SK-N-SH treated with all-trans-retinoic acid at 6 μM for 48 hours (cell line): ENCODE measurements at regions not wholly inside any gene's neighbourhood (a gene's known extent, or its start where the extent isn't known, plus 50 kb on each side); places are given as distances from the start of the nearest gene placed in this dataset.

Experiments used
- ATAC-seq: fragments of 200-7000 bp; cut with Tn5 transposase; 3 replicates; pipeline ENCODE4 v1.9.1; 2020; ENCODE audit warnings: mild to moderate bottlenecking, moderate library complexity
- ARNTL ChIP-seq: fragments of 450-650 bp; formaldehyde crosslinking; IDR thresholded peaks from 2 replicates; pipeline ENCODE4 v1.5.0; 2020; ENCODE audit warnings: low read depth, mild to moderate bottlenecking, moderate library complexity, borderline replicate concordance
- BACH2 ChIP-seq: fragments of 250-450 bp; sonication (Bioruptor Pico); IDR thresholded peaks from 2 replicates; pipeline ENCODE4 v1.9.0; 2021; ENCODE audit warnings: mild to moderate bottlenecking, borderline replicate concordance
- CSDC2 ChIP-seq: fragments of 250-450 bp; sonication (Bioruptor Pico); IDR thresholded peaks from 2 replicates; pipeline ENCODE4 v1.5.0; 2020; ENCODE audit warnings: mild to moderate bottlenecking, moderate library complexity
- ESRRG ChIP-seq: fragments of 250-450 bp; sonication (Bioruptor Pico); IDR thresholded peaks from 2 replicates; pipeline ENCODE4 v1.6.1; 2021; ENCODE audit warnings: mild to moderate bottlenecking
- GLIS3 ChIP-seq: fragments of 250-450 bp; sonication (Bioruptor Pico); IDR thresholded peaks from 2 replicates; pipeline ENCODE4 v1.5.0; 2020; ENCODE audit warnings: mild to moderate bottlenecking, moderate library complexity
- ISL1 ChIP-seq: fragments of 250-450 bp; sonication (Bioruptor Pico); IDR thresholded peaks from 2 replicates; pipeline ENCODE4 v2.1.2; 2022; ENCODE audit warnings: mild to moderate bottlenecking, moderate library complexity
- OSR1 ChIP-seq: fragments of 250-450 bp; sonication (Bioruptor Pico); IDR thresholded peaks from 2 replicates; pipeline ENCODE4 v1.8.0; 2022; ENCODE audit warnings: moderate library complexity, mild to moderate bottlenecking, inconsistent platforms
- PPARA ChIP-seq: fragments of 250-450 bp; sonication (Bioruptor Pico); IDR thresholded peaks from 2 replicates; pipeline ENCODE4 v1.5.0; 2020; ENCODE audit warnings: mild to moderate bottlenecking, borderline replicate concordance
- RARB ChIP-seq: fragments of 250-450 bp; sonication (Bioruptor Pico); IDR thresholded peaks from 2 replicates; pipeline ENCODE4 v1.8.0; 2021; ENCODE audit warnings: mild to moderate bottlenecking, moderate library complexity
- TCF4 ChIP-seq: fragments of 250-450 bp; sonication (Bioruptor Pico); IDR thresholded peaks from 2 replicates; pipeline ENCODE4 v1.8.0; 2021; ENCODE audit warnings: mild to moderate bottlenecking, moderate library complexity, borderline replicate concordance
- TOX ChIP-seq: fragments of 250-450 bp; sonication (Bioruptor Pico); IDR thresholded peaks from 2 replicates; pipeline ENCODE4 v1.8.0; 2021; ENCODE audit warnings: mild to moderate bottlenecking, moderate library complexity, borderline replicate concordance
- ZC3H10 ChIP-seq: fragments of 250-450 bp; sonication (Bioruptor Pico); IDR thresholded peaks from 2 replicates; pipeline ENCODE4 v1.5.1; 2021; ENCODE audit warnings: mild to moderate bottlenecking, moderate library complexity
- ZFP3 ChIP-seq: fragments of 250-450 bp; sonication (Bioruptor Pico); IDR thresholded peaks from 2 replicates; pipeline ENCODE4 v1.5.0; 2020; ENCODE audit warnings: mild to moderate bottlenecking, moderate library complexity
- ZFP30 ChIP-seq: fragments of 450-650 bp; formaldehyde crosslinking; IDR thresholded peaks from 2 replicates; pipeline ENCODE4 v1.5.0; 2022; ENCODE audit warnings: mild to moderate bottlenecking, moderate library complexity
- ZNF565 ChIP-seq: fragments of 450-650 bp; formaldehyde crosslinking; conservative IDR thresholded peaks from 2 replicates; pipeline ENCODE4 v1.5.0; 2020; ENCODE audit warnings: low read depth, mild to moderate bottlenecking, moderate library complexity
- ZNF70 ChIP-seq: fragments of 450-650 bp; formaldehyde crosslinking; IDR thresholded peaks from 2 replicates; pipeline ENCODE4 v1.5.0; 2020; ENCODE audit warnings: mild to moderate bottlenecking, moderate library complexity
- ZNF8 ChIP-seq: fragments of 450-650 bp; formaldehyde crosslinking; IDR thresholded peaks from 2 replicates; pipeline ENCODE4 v1.5.0; 2020; ENCODE audit warnings: mild to moderate bottlenecking, moderate library complexity
- TF ChIP-seq, protein P1 (sequence below): fragments of 250-450 bp; sonication (Bioruptor Pico); IDR thresholded peaks from 2 replicates; pipeline ENCODE4 v1.8.0; 2021; ENCODE audit warnings: low read depth, mild to moderate bottlenecking, moderate library complexity, borderline replicate concordance
- TF ChIP-seq, protein P2 (sequence below): fragments of 250-450 bp; sonication (Bioruptor Pico); IDR thresholded peaks from 2 replicates; pipeline ENCODE4 v1.5.1; 2021; ENCODE audit warnings: mild to moderate bottlenecking, moderate library complexity
- TF ChIP-seq, protein P3 (sequence below): fragments of 250-450 bp; sonication (Bioruptor Pico); IDR thresholded peaks from 2 replicates; pipeline ENCODE4 v1.8.0; 2020; ENCODE audit warnings: mild to moderate bottlenecking, moderate library complexity, borderline replicate concordance
- TF ChIP-seq, protein P4 (sequence below): fragments of 250-450 bp; sonication (Bioruptor Pico); IDR thresholded peaks from 2 replicates; pipeline ENCODE4 v1.5.0; 2020; ENCODE audit warnings: mild to moderate bottlenecking, moderate library complexity

DNA sequence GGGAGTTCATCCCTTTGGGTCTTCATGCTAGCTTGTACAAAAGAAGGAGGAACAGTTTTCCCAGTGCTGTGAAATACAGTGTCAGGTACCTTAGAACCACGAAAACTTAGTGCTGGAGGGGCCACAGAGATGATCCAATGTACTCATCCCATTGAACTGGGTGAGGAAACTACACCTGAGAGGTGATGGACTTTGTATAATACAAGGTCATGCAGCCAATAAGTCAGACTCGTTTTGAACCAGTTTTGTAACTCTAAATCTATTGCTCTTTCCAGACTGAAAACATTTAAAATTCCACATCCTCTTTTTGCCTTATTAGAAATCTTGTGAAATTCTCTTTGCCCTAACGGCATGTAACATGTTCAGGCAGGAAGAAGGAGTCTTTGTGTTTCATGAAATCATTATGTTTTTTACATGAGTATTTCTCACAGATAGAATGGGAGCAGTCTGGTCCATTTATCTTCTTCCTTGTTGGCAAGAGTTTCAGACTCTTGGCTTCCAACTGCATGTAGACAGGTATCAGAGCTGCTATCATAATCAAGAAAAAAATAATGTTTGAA is 146.8 kb upstream of the FBXL7 start:
- no peak for ATAC-seq
- TF ChIP-seq, protein P1, sequence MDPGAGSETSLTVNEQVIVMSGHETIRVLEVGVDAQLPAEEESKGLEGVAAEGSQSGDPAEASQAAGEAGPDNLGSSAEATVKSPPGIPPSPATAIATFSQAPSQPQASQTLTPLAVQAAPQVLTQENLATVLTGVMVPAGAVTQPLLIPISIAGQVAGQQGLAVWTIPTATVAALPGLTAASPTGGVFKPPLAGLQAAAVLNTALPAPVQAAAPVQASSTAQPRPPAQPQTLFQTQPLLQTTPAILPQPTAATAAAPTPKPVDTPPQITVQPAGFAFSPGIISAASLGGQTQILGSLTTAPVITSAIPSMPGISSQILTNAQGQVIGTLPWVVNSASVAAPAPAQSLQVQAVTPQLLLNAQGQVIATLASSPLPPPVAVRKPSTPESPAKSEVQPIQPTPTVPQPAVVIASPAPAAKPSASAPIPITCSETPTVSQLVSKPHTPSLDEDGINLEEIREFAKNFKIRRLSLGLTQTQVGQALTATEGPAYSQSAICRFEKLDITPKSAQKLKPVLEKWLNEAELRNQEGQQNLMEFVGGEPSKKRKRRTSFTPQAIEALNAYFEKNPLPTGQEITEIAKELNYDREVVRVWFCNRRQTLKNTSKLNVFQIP (CRISPR knock-in tag): no peak
- TF ChIP-seq GLIS3 (CRISPR knock-in tag): no peak
- no peak for TF ChIP-seq ZNF8 (CRISPR knock-in tag)
- TF ChIP-seq, protein P2, sequence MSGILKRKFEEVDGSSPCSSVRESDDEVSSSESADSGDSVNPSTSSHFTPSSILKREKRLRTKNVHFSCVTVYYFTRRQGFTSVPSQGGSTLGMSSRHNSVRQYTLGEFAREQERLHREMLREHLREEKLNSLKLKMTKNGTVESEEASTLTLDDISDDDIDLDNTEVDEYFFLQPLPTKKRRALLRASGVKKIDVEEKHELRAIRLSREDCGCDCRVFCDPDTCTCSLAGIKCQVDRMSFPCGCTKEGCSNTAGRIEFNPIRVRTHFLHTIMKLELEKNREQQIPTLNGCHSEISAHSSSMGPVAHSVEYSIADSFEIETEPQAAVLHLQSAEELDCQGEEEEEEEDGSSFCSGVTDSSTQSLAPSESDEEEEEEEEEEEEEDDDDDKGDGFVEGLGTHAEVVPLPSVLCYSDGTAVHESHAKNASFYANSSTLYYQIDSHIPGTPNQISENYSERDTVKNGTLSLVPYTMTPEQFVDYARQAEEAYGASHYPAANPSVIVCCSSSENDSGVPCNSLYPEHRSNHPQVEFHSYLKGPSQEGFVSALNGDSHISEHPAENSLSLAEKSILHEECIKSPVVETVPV (CRISPR knock-in tag): no peak
- no peak for TF ChIP-seq TCF4 (CRISPR knock-in tag)
- no peak for TF ChIP-seq ZFP30 (CRISPR knock-in tag)
- TF ChIP-seq ZFP3: no peak
- no peak for TF ChIP-seq TOX (CRISPR knock-in tag)
- TF ChIP-seq PPARA (CRISPR knock-in tag): no peak
- TF ChIP-seq ARNTL (CRISPR knock-in tag): no peak

DNA sequence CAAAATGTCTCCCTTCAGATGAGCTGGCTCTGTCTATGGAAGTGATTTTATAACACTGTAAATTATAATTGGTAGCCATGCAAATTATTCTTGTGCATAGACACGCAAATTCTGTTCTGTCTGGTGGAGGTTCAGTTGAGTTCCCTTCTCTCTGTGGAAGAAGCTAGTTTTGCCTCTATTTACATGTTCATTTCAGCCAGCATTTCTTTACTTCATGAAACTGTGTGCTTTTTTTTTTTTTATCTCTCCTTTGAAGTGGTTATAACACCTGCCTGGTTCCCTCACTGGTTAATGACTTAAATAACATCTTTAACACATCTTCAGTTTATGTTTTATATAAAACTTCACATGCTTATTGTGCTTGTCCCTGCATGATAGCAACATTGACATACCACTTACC is 149.4 kb upstream of the FBXL7 start:
- no peak for TF ChIP-seq ZC3H10 (CRISPR knock-in tag)
- TF ChIP-seq, protein P2 (CRISPR knock-in tag): no peak
- no peak for TF ChIP-seq ZNF70
- no peak for TF ChIP-seq TCF4 (CRISPR knock-in tag)
- TF ChIP-seq TOX (CRISPR knock-in tag): no peak
- TF ChIP-seq, protein P3, sequence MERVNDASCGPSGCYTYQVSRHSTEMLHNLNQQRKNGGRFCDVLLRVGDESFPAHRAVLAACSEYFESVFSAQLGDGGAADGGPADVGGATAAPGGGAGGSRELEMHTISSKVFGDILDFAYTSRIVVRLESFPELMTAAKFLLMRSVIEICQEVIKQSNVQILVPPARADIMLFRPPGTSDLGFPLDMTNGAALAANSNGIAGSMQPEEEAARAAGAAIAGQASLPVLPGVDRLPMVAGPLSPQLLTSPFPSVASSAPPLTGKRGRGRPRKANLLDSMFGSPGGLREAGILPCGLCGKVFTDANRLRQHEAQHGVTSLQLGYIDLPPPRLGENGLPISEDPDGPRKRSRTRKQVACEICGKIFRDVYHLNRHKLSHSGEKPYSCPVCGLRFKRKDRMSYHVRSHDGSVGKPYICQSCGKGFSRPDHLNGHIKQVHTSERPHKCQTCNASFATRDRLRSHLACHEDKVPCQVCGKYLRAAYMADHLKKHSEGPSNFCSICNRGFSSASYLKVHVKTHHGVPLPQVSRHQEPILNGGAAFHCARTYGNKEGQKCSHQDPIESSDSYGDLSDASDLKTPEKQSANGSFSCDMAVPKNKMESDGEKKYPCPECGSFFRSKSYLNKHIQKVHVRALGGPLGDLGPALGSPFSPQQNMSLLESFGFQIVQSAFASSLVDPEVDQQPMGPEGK (CRISPR knock-in tag): no peak
- no peak for TF ChIP-seq ISL1
- no peak for TF ChIP-seq ZFP30 (CRISPR knock-in tag)
- TF ChIP-seq ARNTL (CRISPR knock-in tag): no peak
- TF ChIP-seq ESRRG (CRISPR knock-in tag): no peak
- no peak for TF ChIP-seq BACH2 (CRISPR knock-in tag)
- ATAC-seq: no peak

DNA sequence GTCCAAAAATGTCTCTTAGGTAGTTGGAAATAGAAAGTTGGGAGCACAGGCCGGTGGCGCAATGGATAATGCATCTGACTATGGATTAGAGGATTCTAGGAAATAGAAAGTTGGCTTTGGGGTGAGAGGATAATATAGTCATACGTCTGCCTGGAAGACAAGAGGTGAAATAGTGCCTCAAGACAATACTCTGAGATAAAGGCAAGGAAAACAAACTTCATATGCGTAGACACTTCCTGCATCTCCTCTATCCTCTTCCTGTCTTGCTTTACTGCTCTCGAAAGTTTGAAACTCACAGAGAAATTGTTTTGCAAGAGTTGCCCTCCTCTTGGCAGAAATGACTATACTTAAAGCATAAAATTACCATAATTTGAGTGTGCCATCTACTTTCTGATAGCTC is 153.2 kb upstream of the FBXL7 start:
- ATAC-seq: no peak
- TF ChIP-seq TOX (CRISPR knock-in tag) (no peak), TCF4 (CRISPR knock-in tag) (no peak), ZNF70 (no peak), RARB (no peak), ZFP30 (CRISPR knock-in tag) (no peak), ARNTL (CRISPR knock-in tag) (no peak), ISL1 (no peak)
- TF ChIP-seq, protein P3 (CRISPR knock-in tag): no peak

DNA sequence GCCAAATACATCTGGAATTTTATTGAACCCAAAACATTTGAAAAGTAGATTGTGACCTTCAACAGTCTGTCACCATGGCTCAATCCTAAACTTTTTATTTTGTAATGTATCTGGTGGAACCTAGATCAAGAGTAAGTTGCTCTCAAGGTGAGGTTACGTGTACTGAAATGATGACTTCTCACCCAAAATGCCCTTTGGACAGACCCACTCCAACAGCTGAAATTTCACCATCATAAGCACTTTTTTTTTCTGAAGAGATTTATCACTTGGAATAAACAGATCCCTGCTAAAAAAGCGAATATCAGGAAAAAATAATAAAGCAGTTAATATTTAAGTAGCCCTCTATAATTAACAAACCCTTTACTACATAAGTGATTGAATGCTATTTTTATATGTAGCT is 155.0 kb upstream of the FBXL7 start:
- no peak for ATAC-seq
- TF ChIP-seq, protein P4, sequence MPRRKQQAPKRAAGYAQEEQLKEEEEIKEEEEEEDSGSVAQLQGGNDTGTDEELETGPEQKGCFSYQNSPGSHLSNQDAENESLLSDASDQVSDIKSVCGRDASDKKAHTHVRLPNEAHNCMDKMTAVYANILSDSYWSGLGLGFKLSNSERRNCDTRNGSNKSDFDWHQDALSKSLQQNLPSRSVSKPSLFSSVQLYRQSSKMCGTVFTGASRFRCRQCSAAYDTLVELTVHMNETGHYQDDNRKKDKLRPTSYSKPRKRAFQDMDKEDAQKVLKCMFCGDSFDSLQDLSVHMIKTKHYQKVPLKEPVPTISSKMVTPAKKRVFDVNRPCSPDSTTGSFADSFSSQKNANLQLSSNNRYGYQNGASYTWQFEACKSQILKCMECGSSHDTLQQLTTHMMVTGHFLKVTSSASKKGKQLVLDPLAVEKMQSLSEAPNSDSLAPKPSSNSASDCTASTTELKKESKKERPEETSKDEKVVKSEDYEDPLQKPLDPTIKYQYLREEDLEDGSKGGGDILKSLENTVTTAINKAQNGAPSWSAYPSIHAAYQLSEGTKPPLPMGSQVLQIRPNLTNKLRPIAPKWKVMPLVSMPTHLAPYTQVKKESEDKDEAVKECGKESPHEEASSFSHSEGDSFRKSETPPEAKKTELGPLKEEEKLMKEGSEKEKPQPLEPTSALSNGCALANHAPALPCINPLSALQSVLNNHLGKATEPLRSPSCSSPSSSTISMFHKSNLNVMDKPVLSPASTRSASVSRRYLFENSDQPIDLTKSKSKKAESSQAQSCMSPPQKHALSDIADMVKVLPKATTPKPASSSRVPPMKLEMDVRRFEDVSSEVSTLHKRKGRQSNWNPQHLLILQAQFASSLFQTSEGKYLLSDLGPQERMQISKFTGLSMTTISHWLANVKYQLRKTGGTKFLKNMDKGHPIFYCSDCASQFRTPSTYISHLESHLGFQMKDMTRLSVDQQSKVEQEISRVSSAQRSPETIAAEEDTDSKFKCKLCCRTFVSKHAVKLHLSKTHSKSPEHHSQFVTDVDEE (CRISPR knock-in tag): no peak
- TF ChIP-seq RARB (no peak), ZNF565 (CRISPR knock-in tag) (no peak), ZFP3 (no peak), CSDC2 (CRISPR knock-in tag) (no peak), OSR1 (CRISPR knock-in tag) (no peak), ESRRG (CRISPR knock-in tag) (no peak), ZNF70 (no peak), ARNTL (CRISPR knock-in tag) (no peak), PPARA (CRISPR knock-in tag) (no peak)
- TF ChIP-seq, protein P2 (CRISPR knock-in tag): no peak
